ENCODE measurements at regions not wholly inside any gene's neighbourhood (a gene's known extent, or its start where the extent isn't known, plus 50 kb on each side); places are given as distances from the start of the nearest gene placed in this dataset.

DNA sequence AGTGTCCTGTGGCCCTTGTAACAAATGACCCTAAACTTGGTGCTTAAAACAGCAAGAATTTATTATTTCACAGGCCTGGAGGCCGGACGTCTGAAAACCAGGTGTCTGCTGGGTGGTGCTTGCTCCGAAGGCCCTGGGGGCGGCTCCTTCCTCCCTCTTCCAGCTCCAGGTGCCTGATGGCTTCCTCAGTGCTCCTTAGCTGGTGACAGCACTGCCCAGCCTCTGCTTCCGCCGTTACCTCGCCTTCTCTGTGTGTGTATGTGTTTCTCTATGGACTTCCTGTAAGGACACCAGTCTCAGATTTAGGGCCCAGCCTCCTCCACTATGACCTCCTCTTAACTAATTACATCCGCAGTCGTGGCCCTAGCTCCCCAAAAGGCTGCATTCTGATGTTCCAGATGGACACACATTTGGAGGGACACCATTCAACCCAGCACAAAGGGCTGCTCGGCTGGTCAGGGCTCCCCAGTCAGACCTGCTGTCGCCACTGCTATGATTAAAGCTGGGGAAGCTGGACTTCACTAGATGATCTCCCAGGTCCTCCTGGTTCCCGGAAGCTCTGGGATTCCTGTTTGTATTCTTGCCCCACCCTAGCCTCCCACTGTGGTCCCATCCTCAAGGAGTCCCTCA is 172.8 kb downstream of the IRF8 start:
- no peak for DNase-seq
- no peak overlapping the region for H2AFZ ChIP-seq (ENCODE audit: low read length)
- H3F3A ChIP-seq (ENCODE audit: insufficient read depth, low read length): no peaks in the 10 kb centered on the region
- peaks cover 36% of the 10 kb centered on the region for H3K27me3 ChIP-seq (replicated peaks; ENCODE audit: insufficient read depth, low read length)
- no peak overlapping the region for H3K9ac ChIP-seq (ENCODE audit: low read length)
- H3K36me3 ChIP-seq (replicated peaks; ENCODE audit: insufficient read depth, low read length): no peaks in the 10 kb centered on the region
- H3K27ac ChIP-seq (ENCODE audit: low read length): no peak overlapping the region
- H4K20me1 ChIP-seq (ENCODE audit: insufficient read depth, low read length): no peaks in the 10 kb centered on the region
- TF ChIP-seq EZH2 (optimal IDR thresholded peaks at IDR 0.05; ENCODE audit: low read depth, low read length) (no peak), EZH2phosphoT487 (IDR thresholded peaks at IDR 0.05; ENCODE audit: low read length) (no peak)
- TF ChIP-seq, protein P1, sequence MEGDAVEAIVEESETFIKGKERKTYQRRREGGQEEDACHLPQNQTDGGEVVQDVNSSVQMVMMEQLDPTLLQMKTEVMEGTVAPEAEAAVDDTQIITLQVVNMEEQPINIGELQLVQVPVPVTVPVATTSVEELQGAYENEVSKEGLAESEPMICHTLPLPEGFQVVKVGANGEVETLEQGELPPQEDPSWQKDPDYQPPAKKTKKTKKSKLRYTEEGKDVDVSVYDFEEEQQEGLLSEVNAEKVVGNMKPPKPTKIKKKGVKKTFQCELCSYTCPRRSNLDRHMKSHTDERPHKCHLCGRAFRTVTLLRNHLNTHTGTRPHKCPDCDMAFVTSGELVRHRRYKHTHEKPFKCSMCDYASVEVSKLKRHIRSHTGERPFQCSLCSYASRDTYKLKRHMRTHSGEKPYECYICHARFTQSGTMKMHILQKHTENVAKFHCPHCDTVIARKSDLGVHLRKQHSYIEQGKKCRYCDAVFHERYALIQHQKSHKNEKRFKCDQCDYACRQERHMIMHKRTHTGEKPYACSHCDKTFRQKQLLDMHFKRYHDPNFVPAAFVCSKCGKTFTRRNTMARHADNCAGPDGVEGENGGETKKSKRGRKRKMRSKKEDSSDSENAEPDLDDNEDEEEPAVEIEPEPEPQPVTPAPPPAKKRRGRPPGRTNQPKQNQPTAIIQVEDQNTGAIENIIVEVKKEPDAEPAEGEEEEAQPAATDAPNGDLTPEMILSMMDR (IDR thresholded peaks at IDR 0.05; ENCODE audit: low read length): no peak
- no peaks in the 10 kb centered on the region for H3K4me1 ChIP-seq (ENCODE audit: low read length)
- H3K9me3 ChIP-seq (replicated peaks; ENCODE audit: insufficient read depth, low read length): no peaks in the 10 kb centered on the region
- no peaks in the 10 kb centered on the region for H3K79me2 ChIP-seq (ENCODE audit: low read length)
- H3K9me2 ChIP-seq (replicated peaks; ENCODE audit: insufficient read depth, low read length): no peaks in the 10 kb centered on the region
- H3K4me2 ChIP-seq (ENCODE audit: low read depth, low read length): no peak overlapping the region
- H3K4me3 ChIP-seq (ENCODE audit: low read length): no peak overlapping the region

DNA sequence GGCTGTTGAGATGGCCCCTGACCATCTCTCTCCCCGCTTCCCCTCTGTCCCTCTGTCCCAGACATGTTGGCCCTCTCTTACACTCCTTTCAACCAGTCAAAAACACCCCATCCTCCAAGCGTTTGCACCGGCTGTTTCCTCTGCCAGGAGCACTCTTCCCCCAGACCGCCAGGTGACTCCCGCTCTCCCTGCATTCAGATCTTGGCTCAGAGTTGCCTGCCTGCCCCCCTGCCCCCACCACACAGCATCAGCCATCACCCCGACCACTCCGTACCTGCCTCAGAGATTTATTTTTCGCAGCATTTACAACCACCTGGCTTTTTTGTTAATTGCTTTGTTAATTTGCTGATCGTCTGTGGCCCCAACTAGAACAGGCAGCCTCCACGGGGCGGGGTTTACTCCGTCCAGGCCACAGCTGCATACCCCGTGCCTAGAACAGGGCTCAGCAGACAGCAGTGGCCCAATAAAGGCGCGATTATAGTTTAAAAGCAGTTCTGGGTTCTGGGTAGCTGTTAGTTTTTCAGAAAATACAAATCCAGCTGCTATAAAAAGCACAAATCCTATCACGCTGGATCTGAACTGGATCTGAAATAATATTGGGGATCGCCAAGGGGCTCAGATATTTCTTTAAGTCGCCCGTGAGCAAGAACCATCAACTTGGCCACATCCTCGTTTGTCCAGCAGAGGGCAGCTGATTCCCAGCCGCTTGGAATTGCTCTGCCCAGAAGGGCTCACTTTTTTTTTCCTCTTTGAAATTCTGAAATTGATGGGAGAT is 173.6 kb downstream of the IRF8 start:
- H3K9me2 ChIP-seq (replicated peaks; ENCODE audit: insufficient read depth, low read length): no peaks in the 10 kb centered on the region
- TF ChIP-seq EZH2phosphoT487 (IDR thresholded peaks at IDR 0.05; ENCODE audit: low read length): no peak
- no peak for TF ChIP-seq EZH2 (optimal IDR thresholded peaks at IDR 0.05; ENCODE audit: low read depth, low read length)
- TF ChIP-seq, protein P1 (IDR thresholded peaks at IDR 0.05; ENCODE audit: low read length): peak; percentile 46
- H3K79me2 ChIP-seq (ENCODE audit: low read length): no peaks in the 10 kb centered on the region
- H3K9ac ChIP-seq (ENCODE audit: low read length): no peak overlapping the region
- H2AFZ ChIP-seq (ENCODE audit: low read length): no peak overlapping the region
- no peaks in the 10 kb centered on the region for H4K20me1 ChIP-seq (ENCODE audit: insufficient read depth, low read length)
- no peak overlapping the region for H3K4me3 ChIP-seq (ENCODE audit: low read length)
- no peak overlapping the region for H3K4me2 ChIP-seq (ENCODE audit: low read depth, low read length)
- peak; percentile 28 for DNase-seq
- no peaks in the 10 kb centered on the region for H3K9me3 ChIP-seq (replicated peaks; ENCODE audit: insufficient read depth, low read length)
- H3K27ac ChIP-seq (ENCODE audit: low read length): no peak overlapping the region
- no peaks in the 10 kb centered on the region for H3K36me3 ChIP-seq (replicated peaks; ENCODE audit: insufficient read depth, low read length)
- no peaks in the 10 kb centered on the region for H3K4me1 ChIP-seq (ENCODE audit: low read length)
- no peaks in the 10 kb centered on the region for H3F3A ChIP-seq (ENCODE audit: insufficient read depth, low read length)
- peaks cover 36% of the 10 kb centered on the region for H3K27me3 ChIP-seq (replicated peaks; ENCODE audit: insufficient read depth, low read length)

GRCh38 chr16:86073103-86073625 is 174.2 kb downstream of the IRF8 start:
- TF ChIP-seq EZH2 (optimal IDR thresholded peaks at IDR 0.05; ENCODE audit: low read depth, low read length): no peak
- TF ChIP-seq EZH2phosphoT487 (IDR thresholded peaks at IDR 0.05; ENCODE audit: low read length): no peak
- TF ChIP-seq, protein P1 (IDR thresholded peaks at IDR 0.05; ENCODE audit: low read length): no peak
- H3K9me3 ChIP-seq (replicated peaks; ENCODE audit: insufficient read depth, low read length): no peaks in the 10 kb centered on the region
- no peaks in the 10 kb centered on the region for H3K36me3 ChIP-seq (replicated peaks; ENCODE audit: insufficient read depth, low read length)
- H3K9me2 ChIP-seq (replicated peaks; ENCODE audit: insufficient read depth, low read length): no peaks in the 10 kb centered on the region
- no peak overlapping the region for H3K4me2 ChIP-seq (ENCODE audit: low read depth, low read length)
- no peaks in the 10 kb centered on the region for H3K79me2 ChIP-seq (ENCODE audit: low read length)
- no peaks in the 10 kb centered on the region for H3K4me1 ChIP-seq (ENCODE audit: low read length)
- no peaks in the 10 kb centered on the region for H4K20me1 ChIP-seq (ENCODE audit: insufficient read depth, low read length)
- H2AFZ ChIP-seq (ENCODE audit: low read length): no peak overlapping the region
- H3F3A ChIP-seq (ENCODE audit: insufficient read depth, low read length): no peaks in the 10 kb centered on the region
- H3K4me3 ChIP-seq (ENCODE audit: low read length): no peak overlapping the region
- DNase-seq: no peak
- no peak overlapping the region for H3K27ac ChIP-seq (ENCODE audit: low read length)
- H3K27me3 ChIP-seq (replicated peaks; ENCODE audit: insufficient read depth, low read length): peaks cover 36% of the 10 kb centered on the region
- no peak overlapping the region for H3K9ac ChIP-seq (ENCODE audit: low read length)
